ENCODE measurements at regions not wholly inside any gene's neighbourhood (a gene's known extent, or its start where the extent isn't known, plus 50 kb on each side); places are given as distances from the start of the nearest gene placed in this dataset.

DNA sequence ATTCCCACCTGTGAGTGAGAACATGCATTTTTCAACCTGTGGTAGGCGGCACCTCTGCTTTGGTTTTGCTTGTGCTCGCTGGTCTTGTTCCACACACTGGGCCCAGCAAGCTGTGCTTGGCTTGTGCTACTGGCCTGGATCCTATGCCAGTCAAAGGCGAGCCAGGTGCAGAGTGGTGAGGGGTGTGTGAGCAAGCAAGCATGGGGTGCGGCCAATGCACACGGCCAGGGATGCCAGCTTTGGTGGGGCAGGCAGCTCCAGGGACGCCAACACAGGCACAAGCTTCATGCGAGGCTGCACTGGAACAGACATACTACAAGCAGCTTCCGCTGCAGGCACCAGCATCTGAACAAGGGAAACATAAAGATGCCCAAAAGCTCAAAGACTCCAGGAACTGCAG, 654.9 kb upstream of the EYS start:
- DNase-seq (ENCODE audit: insufficient read length, low spot score): no peak
- TF ChIP-seq, protein P1, sequence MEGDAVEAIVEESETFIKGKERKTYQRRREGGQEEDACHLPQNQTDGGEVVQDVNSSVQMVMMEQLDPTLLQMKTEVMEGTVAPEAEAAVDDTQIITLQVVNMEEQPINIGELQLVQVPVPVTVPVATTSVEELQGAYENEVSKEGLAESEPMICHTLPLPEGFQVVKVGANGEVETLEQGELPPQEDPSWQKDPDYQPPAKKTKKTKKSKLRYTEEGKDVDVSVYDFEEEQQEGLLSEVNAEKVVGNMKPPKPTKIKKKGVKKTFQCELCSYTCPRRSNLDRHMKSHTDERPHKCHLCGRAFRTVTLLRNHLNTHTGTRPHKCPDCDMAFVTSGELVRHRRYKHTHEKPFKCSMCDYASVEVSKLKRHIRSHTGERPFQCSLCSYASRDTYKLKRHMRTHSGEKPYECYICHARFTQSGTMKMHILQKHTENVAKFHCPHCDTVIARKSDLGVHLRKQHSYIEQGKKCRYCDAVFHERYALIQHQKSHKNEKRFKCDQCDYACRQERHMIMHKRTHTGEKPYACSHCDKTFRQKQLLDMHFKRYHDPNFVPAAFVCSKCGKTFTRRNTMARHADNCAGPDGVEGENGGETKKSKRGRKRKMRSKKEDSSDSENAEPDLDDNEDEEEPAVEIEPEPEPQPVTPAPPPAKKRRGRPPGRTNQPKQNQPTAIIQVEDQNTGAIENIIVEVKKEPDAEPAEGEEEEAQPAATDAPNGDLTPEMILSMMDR (IDR thresholded peaks at IDR 0.05; ENCODE audit: insufficient read depth, missing control alignments): no peak
- FAIRE-seq: no peak

DNA sequence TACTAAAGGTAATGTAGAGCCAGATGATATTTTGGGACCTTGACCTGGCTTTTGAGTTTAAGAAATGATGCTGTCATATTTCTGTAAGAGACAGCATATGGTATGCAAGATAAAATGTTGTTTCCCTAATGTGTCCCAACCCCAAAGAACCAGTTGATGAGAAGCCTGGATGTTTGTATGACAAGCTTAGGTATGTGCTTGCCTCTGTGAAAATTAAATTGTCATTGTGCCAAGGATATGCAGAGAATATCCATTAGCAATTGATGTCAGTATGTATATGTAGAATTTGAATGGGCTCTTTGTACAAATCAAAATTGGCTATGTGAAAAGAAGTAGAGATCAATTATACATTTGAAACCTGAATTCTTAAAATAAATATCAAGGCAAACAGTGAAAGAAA, 650.8 kb upstream of the EYS start:
- no peak for DNase-seq (ENCODE audit: insufficient read length, low spot score)
- FAIRE-seq: peak; percentile 58
- TF ChIP-seq, protein P1 (IDR thresholded peaks at IDR 0.05; ENCODE audit: insufficient read depth, missing control alignments): no peak

- DNase-seq (ENCODE audit: insufficient read length, low spot score) (no peak), FAIRE-seq (no peak)
- TF ChIP-seq, protein P1 (IDR thresholded peaks at IDR 0.05; ENCODE audit: insufficient read depth, missing control alignments): no peak
These were observed 648.4 kb upstream of the EYS start for GRCh38 chr6:66355471-66355870.

DNA sequence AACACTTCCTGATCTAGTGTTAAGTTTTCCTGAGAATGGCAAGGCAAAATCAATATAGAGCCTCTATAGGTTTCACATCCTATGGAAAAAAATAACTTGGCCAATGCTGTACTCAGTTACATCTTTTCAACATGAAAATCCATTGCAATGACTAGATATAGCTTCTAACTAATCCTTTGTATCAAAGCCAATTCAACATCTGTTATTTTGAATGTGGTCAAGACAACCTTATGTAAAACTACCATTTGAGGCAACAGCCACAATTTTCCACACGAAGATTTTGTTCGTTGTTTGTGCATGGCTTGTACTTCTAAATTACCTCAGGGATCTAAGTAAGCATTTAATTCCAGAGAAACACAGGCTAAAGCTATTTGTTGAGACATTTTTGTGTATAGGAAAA, 637.8 kb upstream of the EYS start:
- FAIRE-seq: no peak
- DNase-seq (ENCODE audit: insufficient read length, low spot score): no peak
- TF ChIP-seq, protein P1 (IDR thresholded peaks at IDR 0.05; ENCODE audit: insufficient read depth, missing control alignments): no peak

DNA sequence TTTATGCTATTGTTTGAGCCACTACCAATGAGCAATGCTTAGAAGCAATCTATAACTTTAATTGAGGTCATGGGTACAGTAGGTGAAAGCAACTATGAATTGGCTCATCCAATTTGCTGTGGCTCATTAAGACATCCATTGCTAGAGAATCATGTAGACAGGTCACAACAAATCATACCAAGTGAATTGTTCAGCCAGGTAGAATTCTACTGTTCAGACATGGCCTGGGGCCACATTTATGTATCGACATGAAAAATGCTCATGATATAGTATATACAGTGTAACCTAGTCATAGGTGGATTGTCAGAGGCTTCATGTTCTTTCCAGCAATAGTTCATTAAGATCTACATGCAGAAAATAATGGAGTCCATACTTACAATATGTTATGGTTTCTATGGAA, 633.7 kb upstream of the EYS start:
- no peak for FAIRE-seq
- TF ChIP-seq, protein P1 (IDR thresholded peaks at IDR 0.05; ENCODE audit: insufficient read depth, missing control alignments): no peak
- no peak for DNase-seq (ENCODE audit: insufficient read length, low spot score)

- TF ChIP-seq, protein P1 (IDR thresholded peaks at IDR 0.05; ENCODE audit: insufficient read depth, missing control alignments): no peak
- no peak for FAIRE-seq
These were observed 629.1 kb upstream of the EYS start for GRCh38 chr6:66336176-66336575.

GRCh38 chr6:66328200-66328599, 621.2 kb upstream of the EYS start:
- TF ChIP-seq, protein P1 (IDR thresholded peaks at IDR 0.05; ENCODE audit: insufficient read depth, missing control alignments): no peak
- no peak for DNase-seq (ENCODE audit: insufficient read length, low spot score)
- no peak for FAIRE-seq

More at GRCh38 chr6:66336176-66336575, 629.1 kb upstream of the EYS start:
- no peak for DNase-seq (ENCODE audit: insufficient read length, low spot score)
